ENCODE measurements at regions not wholly inside any gene's neighbourhood (a gene's known extent, or its start where the extent isn't known, plus 50 kb on each side); places are given as distances from the start of the nearest gene placed in this dataset.
"Not testable (repeated sequence)": the region's sequence is repeated elsewhere in the genome, so short reads cannot be mapped to it uniquely, and the experiment has no call there.

GRCh38 chr5:179407191-179408175 is 62.2 kb upstream of the ADAMTS2 start:
- no peak for DNase-seq

DNA sequence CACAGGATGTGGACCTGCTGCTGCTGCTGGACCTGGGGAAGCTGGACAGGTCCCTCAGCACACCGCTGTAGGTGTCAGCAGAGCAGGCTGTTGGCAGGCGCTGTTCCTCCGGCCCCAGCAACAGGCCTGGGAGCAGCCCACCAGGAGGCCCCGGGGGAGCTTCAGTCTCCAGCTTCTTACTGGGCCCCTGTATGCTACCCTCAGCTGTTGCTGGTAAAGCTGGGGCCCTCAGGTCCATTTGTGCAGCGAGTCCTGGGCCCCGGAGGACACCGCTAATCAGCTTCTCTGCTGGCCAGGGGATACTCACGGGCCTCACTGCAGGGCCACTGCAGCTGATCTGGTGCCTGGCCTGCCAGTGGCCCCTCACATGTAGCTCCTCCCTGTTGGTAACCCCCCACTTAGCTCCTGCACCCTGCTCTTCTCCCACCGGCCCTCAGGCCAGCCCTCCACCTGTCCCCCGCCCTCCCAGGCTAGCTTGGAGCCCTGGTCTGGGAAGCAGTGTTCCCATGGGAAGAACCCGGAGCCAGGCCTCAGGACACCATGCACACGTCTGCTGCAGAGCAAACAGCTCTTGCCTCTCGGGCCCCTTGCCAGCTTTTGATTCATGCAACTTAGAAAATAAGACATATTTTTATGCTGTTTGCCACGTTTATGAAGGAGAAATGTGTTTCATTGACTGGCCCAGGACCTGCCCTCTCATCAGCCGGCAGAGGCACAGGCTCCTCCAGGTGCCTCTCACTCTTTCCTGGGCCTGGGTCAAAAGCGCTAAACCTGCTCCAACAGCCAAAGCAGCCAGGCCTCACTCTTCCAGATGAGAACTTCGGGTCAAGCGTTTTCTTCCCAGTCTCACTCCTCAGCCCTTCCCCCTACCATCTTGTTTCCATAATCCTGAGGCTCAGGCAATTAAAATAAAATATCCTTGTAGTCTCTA is 61.0 kb upstream of the ADAMTS2 start:
- DNase-seq, result no peak

GRCh38 chr5:179405426-179406030 is 60.3 kb upstream of the ADAMTS2 start:
- no peak for DNase-seq

- DNase-seq, result no peak
Observed at GRCh38 chr5:179405054-179405416, 59.8 kb upstream of the ADAMTS2 start.

DNA sequence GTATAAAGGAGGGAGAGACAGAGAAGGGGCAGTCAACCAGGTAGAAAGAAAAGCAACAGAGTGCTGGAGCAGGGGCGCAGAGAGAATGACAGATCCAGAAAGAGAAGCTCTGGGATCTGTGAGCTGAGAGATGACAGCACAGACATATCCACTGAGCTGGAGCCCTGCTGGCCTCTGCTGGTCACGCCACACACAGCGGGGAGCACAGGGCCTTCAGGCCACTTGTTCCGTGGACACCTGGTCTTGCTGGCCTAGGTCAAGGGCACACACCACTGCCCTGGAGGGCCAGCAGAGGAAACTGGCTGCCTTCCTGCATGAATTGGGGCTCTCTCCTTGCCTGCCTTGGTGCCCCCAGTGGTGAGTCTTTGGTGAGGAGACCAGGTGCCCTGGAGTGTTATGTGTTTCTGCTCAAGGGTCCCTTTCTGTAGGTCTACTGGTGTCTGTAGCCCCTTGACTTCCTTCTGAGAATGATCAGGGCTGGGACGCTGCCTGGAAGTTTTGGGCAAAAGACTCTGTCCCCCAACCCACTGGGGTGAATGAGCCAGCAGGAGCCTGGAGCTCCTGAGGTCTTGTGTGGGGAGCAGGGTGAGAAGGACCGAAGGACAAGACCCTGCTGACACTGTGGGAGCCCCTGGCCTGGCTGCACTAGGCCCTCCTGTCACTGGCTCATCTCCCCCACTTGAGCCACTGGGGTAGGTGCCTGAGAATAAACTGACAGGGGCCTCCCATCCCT is 59.2 kb upstream of the ADAMTS2 start:
- no peak for DNase-seq

- no peak for DNase-seq
Observed at GRCh38 chr5:179403426-179404147, 58.3 kb upstream of the ADAMTS2 start.

DNA sequence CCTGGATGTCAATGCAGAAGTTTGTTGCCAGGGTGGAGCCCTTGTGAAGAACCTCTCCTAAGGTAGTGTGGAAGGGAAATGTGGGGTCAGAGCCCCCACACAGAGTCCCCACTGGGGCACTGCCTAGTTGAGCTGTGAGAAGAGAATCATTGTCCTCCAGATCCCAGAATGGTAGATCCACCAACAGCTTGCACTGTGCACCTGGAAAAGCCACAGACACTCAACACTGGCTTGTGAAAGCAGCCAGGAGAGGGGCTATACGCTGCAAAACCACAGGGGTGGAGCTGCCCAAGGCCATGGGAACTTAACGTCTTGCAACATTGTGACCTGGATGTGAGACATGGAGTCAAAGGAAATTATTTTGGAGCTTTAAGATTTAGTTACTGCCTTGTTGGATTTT is 55.2 kb upstream of the ADAMTS2 start:
- not testable (repeated sequence) for DNase-seq

DNA sequence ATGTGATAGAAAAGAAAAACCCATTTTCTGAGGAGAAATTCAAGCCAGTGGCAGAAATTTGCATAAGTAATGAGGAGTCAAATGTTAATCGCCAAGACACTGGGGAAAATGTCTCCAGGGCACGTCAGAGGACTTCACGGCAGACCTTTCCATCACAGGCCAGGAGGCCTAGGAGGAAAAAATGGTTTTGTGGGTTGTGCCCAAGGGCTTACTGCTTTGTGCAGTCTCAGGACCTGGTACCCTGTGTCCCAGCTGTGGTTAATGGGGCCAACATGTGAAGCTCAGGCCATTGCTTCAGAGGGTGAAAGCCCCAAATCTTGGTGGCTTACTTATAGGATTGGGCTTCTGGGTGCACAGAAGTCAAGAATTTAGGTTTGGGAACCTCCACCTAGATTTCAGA is 54.8 kb upstream of the ADAMTS2 start:
- no peak for DNase-seq

DNA sequence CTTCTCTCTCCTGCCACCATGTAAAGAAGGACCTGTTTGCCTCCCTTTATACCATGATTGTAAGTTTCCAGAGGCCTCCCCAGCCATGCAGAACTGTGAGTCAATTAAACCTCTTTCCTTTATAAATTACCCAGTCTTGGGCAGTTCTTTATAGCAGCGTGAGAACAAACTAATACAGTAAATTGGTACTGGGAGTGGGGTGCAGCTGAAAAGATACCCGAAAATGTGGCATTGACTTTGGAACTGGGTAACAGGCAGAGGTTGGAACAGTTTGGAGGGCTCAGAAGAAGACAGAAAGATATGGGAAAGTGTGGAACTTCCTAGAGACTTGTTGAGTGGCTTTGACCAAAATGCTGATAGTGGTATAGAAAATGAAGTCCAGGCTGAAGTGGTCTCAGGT is 54.1 kb upstream of the ADAMTS2 start:
- DNase-seq, result not testable (repeated sequence)

DNA sequence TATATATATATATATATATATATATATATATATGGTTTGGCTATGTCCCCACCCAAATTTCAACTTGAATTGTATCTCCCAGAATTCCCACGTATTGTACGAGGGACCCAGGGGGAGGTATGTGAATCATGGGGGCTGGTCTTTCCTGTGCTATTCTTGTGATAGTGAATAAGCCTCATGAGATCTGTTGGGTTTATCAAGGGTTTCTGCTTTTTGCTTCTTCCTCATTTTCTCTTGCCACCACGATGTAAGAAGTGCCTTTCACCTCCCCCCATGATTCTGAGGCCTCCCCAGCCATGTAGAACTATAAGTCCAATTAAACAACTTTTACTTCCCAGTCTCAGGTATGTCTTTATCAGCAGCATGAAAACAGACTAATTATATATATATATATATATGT is 52.3 kb upstream of the ADAMTS2 start:
- DNase-seq, result peak; percentile 24 to 64
